Activated CD4-positive, alpha-beta T cell treated with anti-CD3 and anti-CD28 coated beads, Interleukin-2, amount 10 ng/mL, durations not matched to agents 7 days and 5 days (primary cell): ENCODE measurements at regions not wholly inside any gene's neighbourhood (a gene's known extent, or its start where the extent isn't known, plus 50 kb on each side); places are given as distances from the start of the nearest gene placed in this dataset.
"Not testable (repeated sequence)": the region's sequence is repeated elsewhere in the genome, so short reads cannot be mapped to it uniquely, and the experiment has no call there.

Source experiments
- CTCF ChIA-PET: fragments of 350-600 bp; sonication (Branson Sonifier 250); formaldehyde crosslinking; loops from one replicate; lab custom pipeline; 2021; ENCODE audit warnings: antibody characterized with exemption; lab: Charles Lee
- POLR2A ChIA-PET: fragments of 350-600 bp; sonication (Branson Sonifier 250); formaldehyde crosslinking; loops from one replicate; lab custom pipeline; 2021; ENCODE audit warnings: antibody characterized with exemption; lab: Charles Lee
- DNase-seq: peaks from one replicate; pipeline ENCODE4 v3.0.0-alpha.2; 2020
- H3K27ac Mint-ChIP-seq: one replicate; pipeline ENCODE4 v1.8.0; 2021; ENCODE audit warnings: mild to moderate bottlenecking, moderate library complexity, mixed read lengths
- H3K27me3 Mint-ChIP-seq: one replicate; pipeline ENCODE4 v1.8.0; 2021; ENCODE audit warnings: mixed read lengths
- H3K36me3 Mint-ChIP-seq: one replicate; pipeline ENCODE4 v1.8.0; 2021; ENCODE audit warnings: low read depth, mixed read lengths
- H3K4me1 Mint-ChIP-seq: one replicate; pipeline ENCODE4 v1.8.0; 2021; ENCODE audit warnings: mixed read lengths
- H3K4me3 Mint-ChIP-seq: one replicate; pipeline ENCODE4 v1.8.0; 2021; ENCODE audit warnings: mild to moderate bottlenecking, moderate library complexity, mixed read lengths
- H3K9me3 Mint-ChIP-seq: one replicate; pipeline ENCODE4 v1.8.0; 2021; ENCODE audit warnings: mixed read lengths

DNA sequence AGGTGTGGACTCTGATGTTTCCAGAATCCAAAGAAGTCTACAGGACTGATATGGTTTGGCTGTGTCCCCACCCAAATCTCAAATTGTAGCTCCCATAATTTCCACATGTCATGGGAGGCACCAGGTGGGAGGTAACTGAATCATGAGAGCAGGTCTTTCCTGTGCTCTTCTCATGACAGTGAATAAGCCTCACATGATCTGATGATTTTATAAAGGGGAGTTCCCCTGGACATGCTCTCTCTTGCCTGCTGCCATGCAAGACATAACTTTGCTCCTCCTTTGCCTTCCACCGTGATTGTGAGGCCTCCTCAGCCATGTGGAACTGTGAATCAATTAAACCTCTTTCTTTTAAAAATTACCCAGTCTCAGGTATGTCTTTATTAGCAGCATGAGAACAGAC is 1205.3 kb downstream of the SLC16A7 start:
- H3K4me3 Mint-ChIP-seq, CTCF ChIA-PET, H3K27me3 Mint-ChIP-seq, DNase-seq, POLR2A ChIA-PET, H3K4me1 Mint-ChIP-seq, H3K27ac Mint-ChIP-seq, H3K36me3 Mint-ChIP-seq: not testable (repeated sequence)
- peaks cover 10% of the 10 kb centered on the region for H3K9me3 Mint-ChIP-seq

DNA sequence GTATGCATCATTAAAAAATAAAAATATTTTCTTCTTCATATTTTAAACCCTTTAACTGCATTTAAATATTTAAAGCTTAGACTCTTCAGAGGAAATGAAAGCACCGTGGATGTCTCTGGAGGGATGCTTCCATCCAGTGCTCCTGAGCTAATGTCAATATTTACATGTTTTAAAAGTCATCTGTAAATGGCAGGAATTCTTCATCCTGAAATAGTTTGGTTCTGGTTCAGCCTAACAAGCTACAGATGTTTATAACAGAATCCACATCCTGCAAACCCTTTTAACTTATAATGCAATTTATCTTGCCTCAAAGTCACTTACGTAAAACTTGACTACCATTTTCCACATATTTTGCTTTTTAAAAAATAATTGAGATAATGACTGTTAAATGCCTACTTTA is 1207.3 kb downstream of the SLC16A7 start:
- Mint-ChIP-seq H3K9me3 (peaks cover 15% of the 10 kb centered on the region), H3K36me3 (no peaks in the 10 kb centered on the region), H3K4me1 (no peaks in the 10 kb centered on the region), H3K4me3 (no peak overlapping the region), H3K27ac (no peak overlapping the region), H3K27me3 (no peaks in the 10 kb centered on the region)
- DNase-seq = no peak
- ChIA-PET POLR2A (no interaction called here), CTCF (no interaction called here)

DNA sequence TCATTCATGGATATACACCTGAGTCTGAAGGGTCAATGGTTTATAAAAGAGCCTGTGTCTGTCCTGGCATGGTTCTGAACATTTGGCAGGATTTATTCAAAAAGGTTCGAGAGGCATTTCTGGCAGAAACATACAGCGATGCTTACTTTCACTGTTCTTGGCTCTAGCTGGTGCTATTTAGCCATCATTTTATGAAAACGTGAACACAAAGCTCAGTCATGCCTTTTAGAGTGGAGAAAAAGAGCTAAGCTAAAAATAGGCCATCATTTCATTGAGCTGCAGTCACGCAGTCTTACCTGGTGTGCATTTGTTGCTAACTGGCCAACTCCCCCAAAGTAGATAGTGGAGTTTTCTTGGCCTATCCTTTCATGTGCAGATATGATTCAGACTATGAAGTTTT is 1209.5 kb downstream of the SLC16A7 start:
- Mint-ChIP-seq H3K27me3 (no peaks in the 10 kb centered on the region), H3K9me3 (peaks cover 17% of the 10 kb centered on the region), H3K36me3 (no peaks in the 10 kb centered on the region), H3K4me1 (no peaks in the 10 kb centered on the region), H3K27ac (no peak overlapping the region), H3K4me3 (no peak overlapping the region)
- ChIA-PET POLR2A (no interaction called here), CTCF (no interaction called here)
- no peak for DNase-seq

DNA sequence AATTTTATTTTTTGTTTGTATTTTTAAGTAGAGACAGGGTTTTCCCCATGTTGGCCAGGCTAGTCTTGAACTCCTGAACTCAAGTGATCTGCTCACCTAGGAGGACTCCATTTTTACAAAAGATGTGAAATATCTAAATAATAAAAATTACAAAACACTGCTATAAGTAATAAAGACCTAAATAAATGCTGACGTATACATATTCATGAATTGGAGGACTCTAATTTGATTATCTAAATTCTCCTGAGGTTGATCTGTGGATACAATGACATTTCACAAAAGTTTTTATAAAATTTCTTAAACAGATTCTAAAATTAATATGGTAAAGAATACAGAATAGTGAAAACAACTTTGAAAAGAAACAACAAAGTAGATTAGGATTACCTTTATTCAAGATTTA is 1224.0 kb downstream of the SLC16A7 start:
- H3K36me3 Mint-ChIP-seq = no peaks in the 10 kb centered on the region
- peaks cover 3% of the 10 kb centered on the region for H3K9me3 Mint-ChIP-seq
- no peaks in the 10 kb centered on the region for H3K27me3 Mint-ChIP-seq
- no peak overlapping the region for H3K4me3 Mint-ChIP-seq
- CTCF ChIA-PET = no interaction called here
- DNase-seq = no peak
- H3K27ac Mint-ChIP-seq = no peak overlapping the region
- POLR2A ChIA-PET = no interaction called here
- no peaks in the 10 kb centered on the region for H3K4me1 Mint-ChIP-seq

DNA sequence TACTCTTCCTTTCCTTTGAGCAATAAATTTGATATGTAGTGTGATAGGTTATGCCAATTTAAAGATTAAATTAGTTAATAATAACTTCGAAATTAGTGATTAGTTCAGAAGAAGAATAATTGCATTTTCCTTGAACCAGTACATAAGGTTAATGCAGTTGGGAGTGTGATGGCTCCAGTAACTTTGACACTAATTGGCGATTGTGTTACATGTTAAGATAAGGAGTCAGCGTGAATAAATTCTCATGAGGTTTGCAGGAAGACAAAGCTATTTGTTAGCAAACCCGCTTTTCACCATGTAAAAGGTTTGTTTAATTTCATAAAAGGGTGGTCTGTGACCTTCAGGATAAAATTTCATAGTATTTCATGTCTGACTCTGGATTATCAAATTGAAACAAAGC is 1226.8 kb downstream of the SLC16A7 start:
- Mint-ChIP-seq H3K27ac (no peak overlapping the region), H3K4me1 (no peaks in the 10 kb centered on the region), H3K4me3 (no peak overlapping the region), H3K9me3 (no peaks in the 10 kb centered on the region), H3K27me3 (no peaks in the 10 kb centered on the region), H3K36me3 (no peaks in the 10 kb centered on the region)
- ChIA-PET POLR2A (no interaction called here), CTCF (no interaction called here)
- no peak for DNase-seq

DNA sequence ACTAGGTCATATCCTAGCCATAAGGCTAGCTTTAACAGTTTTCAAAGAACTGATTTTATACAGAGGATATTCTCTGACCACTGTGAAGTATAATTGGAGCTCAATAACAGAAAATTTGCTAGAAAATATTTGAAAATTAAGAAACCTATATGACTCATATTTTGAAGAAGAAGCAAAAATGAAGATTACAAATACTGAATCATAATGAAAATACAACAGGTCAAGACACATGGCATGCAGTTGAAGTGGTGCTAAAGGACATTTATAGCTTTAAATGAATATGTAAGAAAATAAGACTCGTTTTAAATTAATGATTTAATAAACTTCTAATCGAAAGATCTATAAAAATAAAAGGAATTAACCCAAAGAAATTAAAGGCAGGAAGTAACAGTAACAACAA is 1234.6 kb downstream of the SLC16A7 start:
- Mint-ChIP-seq H3K4me3 (no peak overlapping the region), H3K27me3 (no peaks in the 10 kb centered on the region), H3K36me3 (no peaks in the 10 kb centered on the region), H3K4me1 (no peaks in the 10 kb centered on the region), H3K9me3 (peaks cover 4% of the 10 kb centered on the region), H3K27ac (no peak overlapping the region)
- ChIA-PET POLR2A (no interaction called here), CTCF (no interaction called here)
- no peak for DNase-seq

DNA sequence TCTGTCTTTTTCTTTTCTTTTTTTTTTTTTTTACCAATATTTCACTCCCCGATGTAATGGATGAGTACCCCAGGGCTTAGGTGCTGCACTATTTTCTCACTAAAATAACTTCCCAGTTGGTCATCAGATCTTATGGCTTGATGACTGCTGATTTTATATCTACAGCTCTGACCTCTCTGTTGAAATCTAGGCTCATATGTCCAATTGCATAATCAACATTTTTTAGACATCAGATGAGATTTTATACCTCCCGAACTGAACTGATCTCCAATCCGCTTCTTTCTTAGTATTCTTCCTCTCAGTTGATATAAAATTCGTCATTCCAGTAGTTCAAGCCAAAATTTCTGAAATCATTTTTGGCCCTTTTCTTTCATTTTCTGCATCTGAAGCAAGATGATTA is 1236.5 kb downstream of the SLC16A7 start:
- ChIA-PET CTCF (no interaction called here), POLR2A (no interaction called here)
- H3K4me3 Mint-ChIP-seq = no peak overlapping the region
- no peak for DNase-seq
- peaks cover 4% of the 10 kb centered on the region for H3K9me3 Mint-ChIP-seq
- H3K27ac Mint-ChIP-seq = no peak overlapping the region
- H3K4me1 Mint-ChIP-seq = no peaks in the 10 kb centered on the region
- no peaks in the 10 kb centered on the region for H3K36me3 Mint-ChIP-seq
- H3K27me3 Mint-ChIP-seq = no peaks in the 10 kb centered on the region

DNA sequence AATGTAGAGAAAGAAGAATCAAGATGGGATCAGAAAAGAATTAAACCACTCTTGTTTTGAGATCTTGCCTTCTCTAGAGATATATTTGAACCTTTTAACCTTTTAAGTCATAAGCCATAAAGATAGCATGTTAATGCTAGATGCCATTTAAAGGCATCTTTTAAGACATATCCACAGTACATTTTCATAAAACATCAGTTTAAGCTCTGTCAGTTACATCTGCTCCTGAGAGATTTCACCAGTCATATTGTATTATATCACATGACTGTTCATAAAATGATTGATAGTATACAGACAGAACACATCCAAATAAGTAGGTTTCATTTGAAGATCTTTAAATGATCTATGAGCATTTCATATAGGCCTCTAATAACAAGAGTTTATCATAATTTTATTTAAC is 1238.5 kb downstream of the SLC16A7 start:
- ChIA-PET POLR2A (no interaction called here), CTCF (no interaction called here)
- no peaks in the 10 kb centered on the region for H3K4me1 Mint-ChIP-seq
- DNase-seq = no peak
- H3K4me3 Mint-ChIP-seq = no peak overlapping the region
- no peaks in the 10 kb centered on the region for H3K27me3 Mint-ChIP-seq
- no peak overlapping the region for H3K27ac Mint-ChIP-seq
- H3K36me3 Mint-ChIP-seq = no peaks in the 10 kb centered on the region
- H3K9me3 Mint-ChIP-seq = peaks cover 4% of the 10 kb centered on the region

DNA sequence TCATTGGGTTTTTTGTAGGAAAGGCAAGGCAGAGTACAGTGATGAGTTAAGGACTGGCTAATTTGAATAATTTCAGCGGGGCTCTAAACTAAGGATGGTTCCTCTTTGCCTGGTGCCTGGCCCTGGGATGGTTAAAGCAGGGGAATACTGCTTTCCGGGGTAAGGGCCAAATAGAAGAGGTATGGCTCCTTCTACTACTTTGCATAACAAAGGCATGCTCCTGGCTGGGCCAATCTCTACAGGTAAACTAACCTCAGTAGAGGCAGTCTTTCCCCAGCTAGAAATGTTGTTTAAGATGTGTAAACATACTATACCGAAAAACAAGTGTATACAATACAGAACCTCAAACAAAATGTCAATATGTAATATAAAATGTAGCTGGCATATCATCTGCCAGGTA is 1239.0 kb downstream of the SLC16A7 start:
- no peaks in the 10 kb centered on the region for H3K4me1 Mint-ChIP-seq
- ChIA-PET POLR2A (no interaction called here), CTCF (no interaction called here)
- H3K27ac Mint-ChIP-seq = no peak overlapping the region
- H3K36me3 Mint-ChIP-seq = no peaks in the 10 kb centered on the region
- H3K27me3 Mint-ChIP-seq = no peaks in the 10 kb centered on the region
- H3K4me3 Mint-ChIP-seq = no peak overlapping the region
- peaks cover 4% of the 10 kb centered on the region for H3K9me3 Mint-ChIP-seq
- no peak for DNase-seq

DNA sequence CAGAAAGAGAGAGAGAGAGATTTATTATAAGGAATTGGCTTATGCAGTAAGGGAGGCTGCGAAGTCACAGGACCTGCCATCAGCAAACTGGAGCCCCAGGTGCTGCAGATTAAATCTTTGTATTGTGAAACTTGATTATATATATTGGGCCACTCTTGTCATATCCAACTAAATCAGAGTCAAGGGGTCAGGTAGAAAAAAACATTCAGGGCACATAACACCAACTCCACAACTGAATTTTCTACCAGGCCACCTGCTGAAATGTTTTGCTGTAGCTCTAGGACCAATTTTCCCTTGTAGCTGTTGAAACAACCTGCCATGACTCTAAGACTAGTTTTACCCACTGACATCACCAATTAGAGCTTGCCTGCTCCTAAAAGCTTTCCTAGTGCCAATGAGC is 1240.8 kb downstream of the SLC16A7 start:
- Mint-ChIP-seq H3K27me3 (no peaks in the 10 kb centered on the region), H3K4me1 (no peaks in the 10 kb centered on the region), H3K4me3 (no peak overlapping the region), H3K9me3 (peaks cover 4% of the 10 kb centered on the region), H3K27ac (no peak overlapping the region), H3K36me3 (no peaks in the 10 kb centered on the region)
- POLR2A ChIA-PET = no interaction called here
- CTCF ChIA-PET = no interaction called here
- DNase-seq = no peak

DNA sequence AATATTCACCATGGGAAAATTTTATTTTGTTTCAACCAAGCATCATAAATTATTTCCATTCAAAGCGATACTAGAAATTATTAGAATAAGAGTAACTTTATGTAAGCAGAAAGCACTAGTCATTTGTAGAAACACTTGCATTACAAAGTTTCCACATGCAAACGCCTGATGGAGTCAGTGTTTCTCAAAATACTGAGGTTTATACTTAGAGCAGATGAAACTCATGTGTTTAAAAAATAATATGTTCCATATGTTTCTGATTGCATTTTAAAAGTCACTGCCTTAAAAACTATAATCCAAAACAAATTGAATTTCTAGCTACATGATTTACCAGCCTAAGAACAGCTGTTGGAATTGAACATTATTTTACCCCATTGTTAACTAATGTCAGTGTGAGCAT is 1246.4 kb downstream of the SLC16A7 start:
- no peak for DNase-seq
- no peaks in the 10 kb centered on the region for H3K27me3 Mint-ChIP-seq
- H3K9me3 Mint-ChIP-seq = peaks cover 4% of the 10 kb centered on the region
- no peak overlapping the region for H3K4me3 Mint-ChIP-seq
- H3K36me3 Mint-ChIP-seq = no peaks in the 10 kb centered on the region
- ChIA-PET CTCF (no interaction called here), POLR2A (no interaction called here)
- H3K4me1 Mint-ChIP-seq = no peaks in the 10 kb centered on the region
- H3K27ac Mint-ChIP-seq = no peak overlapping the region

DNA sequence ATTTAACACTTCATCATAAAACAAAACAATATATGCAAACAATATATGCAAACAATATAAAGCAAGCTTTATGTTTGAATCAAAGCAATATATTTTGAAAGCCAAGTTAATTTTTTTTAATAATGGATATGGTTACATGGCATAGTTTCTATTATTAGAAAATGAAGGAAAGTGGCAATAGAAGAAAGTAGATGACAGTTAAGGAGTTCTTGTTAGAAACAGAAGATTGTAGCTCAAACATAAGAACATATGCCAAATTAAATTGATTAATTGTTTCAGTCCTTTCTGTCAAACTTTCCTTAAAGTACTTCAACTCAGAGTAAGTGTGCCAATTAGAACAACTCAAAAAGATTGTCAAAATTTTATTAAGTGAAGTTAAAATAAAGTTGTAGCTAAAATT is 1248.3 kb downstream of the SLC16A7 start:
- Mint-ChIP-seq H3K27ac (no peak overlapping the region), H3K36me3 (no peaks in the 10 kb centered on the region), H3K9me3 (peaks cover 6% of the 10 kb centered on the region), H3K4me3 (no peak overlapping the region), H3K27me3 (no peaks in the 10 kb centered on the region), H3K4me1 (no peaks in the 10 kb centered on the region)
- no peak for DNase-seq
- CTCF ChIA-PET = no interaction called here
- POLR2A ChIA-PET = no interaction called here

DNA sequence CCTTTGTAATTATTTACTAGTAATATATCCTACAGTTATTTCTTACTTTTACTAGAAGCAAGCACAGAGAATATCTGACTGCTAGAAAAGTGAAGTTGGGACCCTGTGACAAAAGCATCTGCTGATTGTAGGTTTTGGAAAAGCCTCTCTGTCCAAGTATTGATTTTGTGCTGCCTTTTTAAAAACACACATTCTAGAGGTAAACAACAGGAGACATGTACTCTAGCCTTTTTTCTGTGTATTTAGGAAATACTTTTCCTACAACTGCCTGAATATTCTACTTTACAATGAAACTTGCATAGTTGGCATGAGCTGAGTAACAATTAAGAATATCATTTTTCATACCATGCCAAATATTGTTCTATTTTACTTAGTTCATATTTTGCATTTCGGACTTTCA is 1249.0 kb downstream of the SLC16A7 start:
- Mint-ChIP-seq H3K36me3 (no peaks in the 10 kb centered on the region), H3K4me3 (no peak overlapping the region), H3K9me3 (peaks cover 6% of the 10 kb centered on the region), H3K27ac (no peak overlapping the region), H3K4me1 (no peaks in the 10 kb centered on the region), H3K27me3 (no peaks in the 10 kb centered on the region)
- POLR2A ChIA-PET = no interaction called here
- CTCF ChIA-PET = interaction anchor here (0.6 kb wide), 1 partner anchor 599 kb away, joined by 3 read pairs; no protein-coding TSS in a partner anchor
- no peak for DNase-seq

DNA sequence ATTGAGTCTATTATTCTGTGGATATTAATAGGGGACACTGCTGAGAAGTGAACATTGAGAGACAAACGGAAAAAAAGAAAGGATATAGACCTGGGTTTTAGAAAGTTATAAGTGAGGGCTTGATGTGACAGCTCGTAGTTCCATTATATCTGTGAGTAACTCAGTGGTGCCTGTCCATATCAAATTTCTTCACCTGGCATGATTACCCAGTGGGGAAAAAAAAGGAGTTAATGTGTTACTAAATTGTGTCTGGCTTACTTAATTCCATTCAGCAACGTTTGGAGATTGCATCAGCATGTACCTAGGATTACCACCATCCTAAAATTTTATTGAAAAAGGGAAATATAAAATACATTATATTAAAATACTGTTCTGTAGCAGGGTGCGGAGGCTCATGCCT is 1249.9 kb downstream of the SLC16A7 start:
- Mint-ChIP-seq H3K36me3 (no peaks in the 10 kb centered on the region), H3K4me3 (no peak overlapping the region), H3K4me1 (no peaks in the 10 kb centered on the region), H3K27me3 (no peaks in the 10 kb centered on the region), H3K9me3 (peaks cover 6% of the 10 kb centered on the region), H3K27ac (no peak overlapping the region)
- DNase-seq = no peak
- CTCF ChIA-PET = no interaction called here
- POLR2A ChIA-PET = no interaction called here
